Fibroblast of skin of right quadriceps (primary cell): ENCODE measurements at regions not wholly inside any gene's neighbourhood (a gene's known extent, or its start where the extent isn't known, plus 50 kb on each side); places are given as distances from the start of the nearest gene placed in this dataset.
"Not testable (repeated sequence)": the region's sequence is repeated elsewhere in the genome, so short reads cannot be mapped to it uniquely, and the experiment has no call there.

ENCODE experiments used
- DNase-seq: peaks from one replicate; pipeline ENCODE4 v3.0.0-alpha.2; 2013

GRCh38 chr4:8732681-8733243, 138.9 kb downstream of the HMX1 start:
- DNase-seq = no peak

GRCh38 chr4:8732092-8732491, 139.5 kb downstream of the CPZ start:
- no peak for DNase-seq

DNA sequence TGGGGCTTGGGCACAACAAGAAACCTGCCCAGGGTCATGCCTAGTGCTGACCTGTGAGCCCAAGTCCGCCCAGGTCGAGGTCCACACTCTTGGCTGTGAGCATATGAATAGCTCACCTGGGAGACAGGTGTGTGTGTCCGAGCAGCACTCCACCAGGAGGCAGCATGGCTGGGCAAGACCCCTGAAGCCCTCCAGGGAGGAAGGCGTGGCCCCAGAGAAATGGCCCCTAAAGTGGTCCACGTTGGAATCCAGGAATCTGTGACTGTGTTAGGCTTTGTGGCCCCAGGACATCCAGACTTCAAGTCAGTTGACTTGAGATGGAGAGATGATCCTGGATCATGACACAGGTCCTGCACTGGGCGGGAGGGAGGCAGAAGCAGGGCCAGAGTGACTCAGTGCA, 138.8 kb downstream of the CPZ start:
- no peak for DNase-seq

GRCh38 chr4:8730681-8731080, 138.1 kb downstream of the CPZ start:
- no peak for DNase-seq

DNA sequence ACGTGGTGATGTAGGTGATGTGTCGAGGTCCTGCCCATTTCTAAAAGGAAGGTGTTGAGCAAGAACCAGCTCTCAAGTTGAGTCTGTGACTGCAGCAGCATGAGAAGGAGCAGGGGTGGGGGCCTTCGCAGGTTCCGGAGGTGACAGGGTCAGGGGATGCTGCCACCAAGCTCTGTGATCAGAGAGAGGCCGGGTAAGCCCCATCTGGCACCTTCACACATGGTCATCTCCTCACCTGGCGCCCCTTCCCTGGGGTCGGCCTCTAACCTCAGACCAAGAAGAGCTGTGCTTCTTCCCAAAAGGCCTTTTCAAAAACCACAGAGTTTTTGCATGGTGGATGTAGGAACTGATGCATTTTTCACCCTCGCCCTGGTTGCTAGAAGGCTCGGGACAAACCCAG, 137.6 kb downstream of the CPZ start:
- DNase-seq = no peak

- no peak for DNase-seq
Observed at GRCh38 chr4:8729408-8730149, 137.0 kb downstream of the CPZ start.

- DNase-seq = no peak
Observed at GRCh38 chr4:8728536-8729407, 136.2 kb downstream of the CPZ start.

GRCh38 chr4:8727546-8728510, 135.3 kb downstream of the CPZ start:
- DNase-seq = no peak

DNA sequence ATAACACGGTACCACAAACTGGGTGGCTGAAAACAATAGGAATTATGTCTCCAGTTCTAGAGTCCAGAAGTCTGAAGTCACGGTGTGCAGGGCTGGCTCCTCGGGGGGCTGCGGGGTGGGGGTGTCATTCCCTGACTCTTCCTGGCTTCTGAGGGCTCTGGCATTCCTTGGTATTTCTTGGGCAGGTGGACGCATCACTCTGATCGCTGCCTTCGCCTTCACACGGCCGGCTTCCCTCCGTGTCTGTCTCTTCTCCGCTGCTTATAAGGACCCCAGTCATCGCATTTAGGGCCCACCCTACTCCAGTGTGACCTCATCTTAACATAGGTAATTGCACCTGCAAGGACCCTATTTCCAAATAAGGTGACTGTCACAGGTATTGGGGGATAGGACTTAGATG, 134.6 kb downstream of the CPZ start:
- DNase-seq = no peak

DNA sequence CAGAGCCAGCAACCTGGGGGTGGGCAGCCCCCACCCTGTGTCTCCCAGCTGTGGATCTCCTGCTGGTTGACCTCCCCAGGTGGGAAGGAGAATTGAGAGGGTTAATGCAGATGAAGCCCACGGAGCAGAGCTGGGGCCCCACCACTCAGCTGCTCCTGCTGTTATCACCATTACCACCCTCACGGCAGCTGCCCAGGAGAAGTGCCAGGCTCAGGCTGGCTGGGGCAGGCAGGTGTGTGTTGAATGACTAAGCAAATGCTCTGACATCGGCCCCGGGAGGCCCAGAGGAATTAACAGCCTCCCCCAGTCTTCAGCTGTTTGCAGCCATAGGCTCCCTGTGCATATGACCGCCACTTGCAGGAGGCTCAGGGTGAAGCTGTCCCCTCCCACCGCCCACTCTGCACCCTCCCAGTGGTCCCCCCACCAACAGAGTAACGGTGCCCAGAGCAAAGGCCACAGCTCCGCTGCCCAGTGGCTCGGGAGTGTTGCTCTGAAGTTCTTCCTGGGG, 133.8 kb downstream of the CPZ start:
- DNase-seq = no peak

DNA sequence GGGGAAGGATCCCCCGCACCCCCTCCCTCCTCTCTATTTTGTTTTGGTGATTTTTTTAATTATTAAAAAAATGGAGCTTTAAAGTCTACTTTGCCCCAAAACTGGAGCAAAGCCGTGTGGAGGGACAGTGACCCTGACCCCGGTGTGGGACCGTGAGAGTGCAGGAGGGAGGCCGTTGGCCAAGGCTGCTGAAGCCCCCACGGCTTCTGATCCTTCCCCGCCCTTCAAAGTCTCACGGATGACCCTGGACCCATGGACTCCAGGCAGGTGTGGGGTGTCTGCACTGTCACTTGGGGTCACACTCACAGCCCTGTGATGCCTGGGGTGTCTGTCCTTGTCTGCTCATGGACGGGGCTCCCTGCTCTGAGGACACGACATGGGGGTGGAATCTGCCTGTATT, 133.3 kb downstream of the CPZ start:
- no peak for DNase-seq

- no peak for DNase-seq
Observed at GRCh38 chr4:8725071-8725841, 132.7 kb downstream of the CPZ start.

GRCh38 chr4:8724436-8725070, 132.0 kb downstream of the CPZ start:
- DNase-seq = no peak

- no peak for DNase-seq
Observed at GRCh38 chr4:8723222-8723980, 130.8 kb downstream of the CPZ start.

GRCh38 chr4:8722556-8722955, 130.0 kb downstream of the CPZ start:
- DNase-seq = no peak

DNA sequence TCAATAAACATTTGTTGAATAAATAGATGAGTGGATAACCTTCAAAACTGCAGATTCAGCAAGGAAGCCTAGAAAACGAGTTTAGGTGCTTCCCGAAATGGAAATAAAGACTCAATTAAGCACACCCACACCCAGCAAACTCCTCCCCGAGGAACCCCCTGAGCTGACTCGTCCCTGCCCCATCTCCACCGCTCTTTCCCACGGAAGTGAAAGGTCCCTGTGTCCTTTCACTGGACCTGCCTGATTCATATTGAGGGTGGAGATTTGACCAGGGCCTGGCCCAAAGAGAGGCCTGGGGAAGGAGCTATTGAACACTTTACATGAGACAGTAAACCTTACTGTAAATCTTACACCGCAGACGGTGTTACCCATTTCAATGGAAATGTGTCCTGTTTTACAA, 129.1 kb downstream of the CPZ start:
- no peak for DNase-seq

GRCh38 chr4:8719421-8719820, 126.9 kb downstream of the CPZ start:
- DNase-seq = no peak

DNA sequence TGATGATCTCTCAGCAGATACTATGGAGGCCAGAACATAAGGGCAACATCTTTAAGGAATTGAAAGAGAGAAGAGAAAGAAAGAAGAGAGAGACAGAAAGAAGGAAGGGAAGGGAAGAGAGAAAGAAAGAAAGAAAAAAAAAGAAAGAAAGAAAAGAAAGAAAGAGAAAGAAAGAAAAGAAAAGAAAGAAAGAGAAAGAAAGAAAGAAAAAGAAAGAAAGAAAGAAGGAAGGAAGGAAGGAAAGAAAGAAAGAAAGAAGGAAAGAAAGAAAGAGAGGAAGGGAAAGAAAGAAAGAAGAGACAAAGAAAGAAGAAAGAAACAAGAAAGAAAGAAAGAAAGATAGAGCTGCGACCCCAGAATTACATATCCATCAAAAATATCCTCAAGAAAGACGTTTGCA, 124.9 kb downstream of the CPZ start:
- DNase-seq = not testable (repeated sequence)

DNA sequence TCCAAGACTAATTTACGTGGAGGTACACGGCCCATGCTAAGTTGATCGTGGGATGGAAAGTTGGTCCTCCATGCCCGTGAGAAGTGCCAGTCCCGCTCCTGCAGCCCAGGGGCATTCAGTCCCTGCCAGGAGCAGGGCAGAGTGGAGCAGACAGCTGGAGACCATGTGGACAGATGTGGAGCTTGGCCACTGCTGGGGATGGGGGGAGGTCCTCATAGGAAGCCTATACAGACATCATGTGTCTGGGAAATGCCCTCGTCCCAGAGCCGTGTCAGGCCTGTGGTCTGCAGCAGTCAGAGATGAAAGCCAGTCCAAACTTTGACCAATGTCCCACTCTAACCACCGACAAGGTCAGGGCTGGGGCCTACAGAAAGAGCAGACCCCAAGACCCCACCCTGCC, 118.4 kb downstream of the CPZ start:
- no peak for DNase-seq

DNA sequence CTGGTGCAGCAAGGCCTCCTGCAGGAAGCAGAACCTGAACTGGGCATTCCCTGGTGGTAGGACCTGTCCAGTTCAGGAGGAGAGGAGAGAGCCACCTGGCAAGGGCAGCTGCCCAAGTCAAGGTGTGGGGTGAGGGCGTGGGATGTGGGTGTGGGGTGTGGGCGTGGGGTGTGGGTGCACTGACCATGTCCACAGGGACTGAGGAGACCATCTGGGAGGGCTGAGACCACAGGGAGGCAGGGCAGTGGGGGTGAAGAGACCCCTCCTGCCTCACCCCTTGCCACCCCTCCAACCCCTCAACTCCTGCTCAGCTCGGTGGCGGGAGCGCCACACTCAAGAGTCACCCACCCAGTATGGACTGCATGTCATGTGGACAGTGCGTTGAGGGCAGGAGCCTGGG, 117.9 kb downstream of the CPZ start:
- DNase-seq = no peak
